Heart left ventricle (tissue), 16 donors: ENCODE measurements at regions not wholly inside any gene's neighbourhood (a gene's known extent, or its start where the extent isn't known, plus 50 kb on each side); places are given as distances from the start of the nearest gene placed in this dataset.

Experiments used
- ATAC-seq, 4 donors: fragments of 200-7000 bp; cut with Tn5 transposase; one replicate each; pipeline ENCODE4 v1.9.1; 2020 to 2022; ENCODE audit warnings: moderate library complexity in 4 of 4, mild to moderate bottlenecking in 3 of 4, moderate number of reproducible peaks in 1 of 4
- DNase-seq, 5 donors: peaks; one replicate each; pipeline ENCODE4 v3.0.0-alpha.2; 2020
- H3K27ac ChIP-seq, 12 donors: fragments of 200-600 bp; sonication (generic) in 4 of 12; one replicate each; pipeline versions ENCODE4 v1.5.0 to v1.8.0; 2016 to 2022; ENCODE audit warnings: mild to moderate bottlenecking in 2 of 12
- H3K27me3 ChIP-seq, 9 donors: fragments of 200-600 bp; sonication (generic) in 2 of 9; one replicate each; pipeline versions ENCODE4 v1.5.1 to v1.8.0; 2016 to 2022; ENCODE audit warnings: mild to moderate bottlenecking in 3 of 9
- H3K36me3 ChIP-seq, 9 donors: fragments of 200-600 bp; sonication (generic) in 2 of 9; one replicate each; pipeline versions ENCODE4 v1.5.0 to v1.8.0; 2018 to 2022; ENCODE audit warnings: mild to moderate bottlenecking in 2 of 9
- H3K4me1 ChIP-seq, 12 donors: fragments of 200-600 bp; sonication (generic) in 4 of 12; one replicate each; pipeline versions ENCODE4 v1.5.0 to v1.8.0; 2016 to 2022; ENCODE audit warnings: mild to moderate bottlenecking in 3 of 12
- H3K4me3 ChIP-seq, 12 donors: fragments of 200-600 bp; sonication (generic) in 4 of 12; one replicate each; pipeline versions ENCODE4 v1.5.0 to v1.8.0; 2017 to 2022; ENCODE audit warnings: mild to moderate bottlenecking in 9 of 12, moderate library complexity in 4 of 12
- H3K9me3 ChIP-seq, 12 donors: fragments of 200-600 bp; sonication (generic) in 4 of 12; one replicate each; pipeline versions ENCODE4 v1.5.0 to v1.8.0; 2016 to 2022; ENCODE audit warnings: mild to moderate bottlenecking in 1 of 12
- CTCF ChIP-seq, 12 donors: fragments of 200-600 bp; sonication (generic) in 4 of 12; IDR thresholded peaks; one replicate each; pipeline versions ENCODE4 v1.5.0 to v1.8.0; 2018 to 2022; ENCODE audit warnings: antibody characterized with exemption in 12 of 12, mild to moderate bottlenecking in 5 of 12
- POLR2A ChIP-seq, 2 donors: fragments of 450-650 bp; IDR thresholded peaks; one replicate each; pipeline ENCODE4 v1.6.1; 2017; ENCODE audit warnings: antibody characterized with exemption in 2 of 2, mild to moderate bottlenecking in 2 of 2, moderate library complexity in 2 of 2
- WGBS, 4 donors: extraction: QIAGEN DNeasy Blood & Tissue Kit in 2 of 4; methylation state at CpG; one replicate each; pipeline versions ENCODE4 v1.1.5 to v1.1.7; 2013 to 2018; 5-methylcytosine and 5-hydroxymethylcytosine counted together
- intact Hi-C, 10 donors: fragments of 100-400 bp; cut with DNase I; formaldehyde crosslinking; loops; one replicate each; pipeline versions ENCODE4 v1.11.1 to v1.14.2; 2022
- donor health status: ischemic (EF 13 %, LVEDD 7.1; RV severe dilation, severe dysfunction).
- donor health status: healthy with polysubstance abuse.
- donor health status: DM: no; HTN: yes; CAD: no.
- donor health status: DM: no; HTN: no; CAD: no.
- donor health status: ischemic (EF 25% LVEDD 6.9; RV normal size, moderate dysfunction).
- donor health status: ischemic (EF 25% LVEDD 5.7; RV mildly dilated, moderate dysfunction).
- donor health status: healthy.
- donor health status: DM: yes; HTN: yes; CAD: no.
- donor health status: ischemic (EF 35%, LVEDD 5.7; RV mildly dilated, moderate dysfunction).
- donor health status: nonischemic (EF 11% LVEDD 7.7; RV severe dilation, severe dysfunction).
- donor health status: DM: yes; HTN: yes; CAD: no.
- donor health status: PGD.
- donor health status: ischemic (EF 29% LVEDD 5.4; RV normal size, mild dysfunction).
- donor health status: nonischemic (EF 23%, LVEDD 6.1; RV moderate dilation, normal function).

- 67 to 82% (median 74%) methylated on average over 9 of the region's 9 CpGs for WGBS, 4 donors
- H3K9me3 ChIP-seq: no peaks in the 10 kb centered on the region
- H3K36me3 ChIP-seq: no peaks in the 10 kb centered on the region
- H3K4me3 ChIP-seq: peak overlapping the region in 1 of 12 donors; percentile 2
- ATAC-seq (peak; percentile 11 to 60 (median 49)), DNase-seq (no peak)
- no peaks in the 10 kb centered on the region for H3K27me3 ChIP-seq
- H3K4me1 ChIP-seq: peaks cover 0 to 22% (median 14%) of the 10 kb centered on the region in 12 donors
- TF ChIP-seq CTCF (IDR thresholded peaks at IDR 0.05): no peak
- no peak for TF ChIP-seq POLR2A (IDR thresholded peaks at IDR 0.05)
- peak overlapping the region in 9 of 12 donors; percentile 3 to 71 (median 47) for H3K27ac ChIP-seq
- intact Hi-C loops: no loop called here
These were observed 174.8 kb upstream of the KLF3 start for GRCh38 chr4:38489011-38489861.

GRCh38 chr4:38489924-38490639 lies 173.9 kb upstream of the KLF3 start:
- no peaks in the 10 kb centered on the region for H3K36me3 ChIP-seq
- ATAC-seq (peak; percentile 49 to 89 (median 72)), DNase-seq (peak in 2 of 5 donors; percentile 34 to 46)
- WGBS, 4 donors: 31 to 50% (median 36%) methylated on average over 7 of the region's 7 CpGs
- no peaks in the 10 kb centered on the region for H3K9me3 ChIP-seq
- no peak overlapping the region for H3K4me3 ChIP-seq
- H3K27me3 ChIP-seq: no peaks in the 10 kb centered on the region
- peaks cover 0 to 22% (median 14%) of the 10 kb centered on the region in 12 donors for H3K4me1 ChIP-seq
- no peak for TF ChIP-seq POLR2A (IDR thresholded peaks at IDR 0.05)
- no peak for TF ChIP-seq CTCF (IDR thresholded peaks at IDR 0.05)
- intact Hi-C loops: loop anchor here in 1 of 10 donors (10.0 kb wide), 1 partner anchor 295 kb away; no protein-coding TSS in a partner anchor
- peak overlapping the region in 8 of 12 donors; percentile 1 to 71 (median 46) for H3K27ac ChIP-seq

- Histone ChIP-seq H3K4me1 (peaks cover 0 to 22% (median 14%) of the 10 kb centered on the region in 12 donors), H3K9me3 (no peaks in the 10 kb centered on the region), H3K36me3 (no peaks in the 10 kb centered on the region), H3K27ac (peak overlapping the region in 6 of 12 donors; percentile 1 to 71 (median 46)), H3K27me3 (no peaks in the 10 kb centered on the region), H3K4me3 (no peak overlapping the region)
- TF ChIP-seq POLR2A (IDR thresholded peaks at IDR 0.05): no peak
- no peak for TF ChIP-seq CTCF (IDR thresholded peaks at IDR 0.05)
- intact Hi-C loops: loop anchor here in 1 of 10 donors (10.0 kb wide), 1 partner anchor 296 kb away; no protein-coding TSS in a partner anchor
- DNase-seq (peak in 1 of 5 donors; percentile 33), ATAC-seq (peak in 1 of 4 donors; percentile 8)
- WGBS, 4 donors: 86 to 90% (median 88%) methylated on average over 4 of the region's 4 CpGs
These were observed 173.1 kb upstream of the KLF3 start for GRCh38 chr4:38490753-38491446.
